ENCODE measurements at regions not wholly inside any gene's neighbourhood (a gene's known extent, or its start where the extent isn't known, plus 50 kb on each side); places are given as distances from the start of the nearest gene placed in this dataset.

DNA sequence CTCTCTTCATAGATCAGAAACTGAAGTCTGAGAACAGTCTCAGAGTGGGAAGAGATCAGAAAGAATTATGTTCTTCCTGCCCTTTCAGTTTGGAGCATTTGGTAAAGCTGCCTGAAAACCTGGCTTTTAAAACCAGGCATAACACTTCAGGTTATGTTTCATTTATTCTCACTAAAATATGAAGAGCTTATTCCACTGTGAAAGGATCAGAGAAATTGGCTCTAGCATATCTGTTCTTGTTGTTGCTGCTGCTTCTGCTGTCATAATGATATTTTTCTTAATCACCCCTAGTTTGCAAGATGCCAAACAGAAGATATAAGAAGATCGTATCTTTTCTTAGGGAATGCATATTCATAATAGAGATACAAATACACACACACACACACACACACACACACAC, 476.9 kb downstream of the XIRP2 start:
- Histone ChIP-seq H3K9me3 (ENCODE audit: control insufficient read depth in 4 of 4, low read length in 3 of 4) (no peaks in the 10 kb centered on the region), H3K9ac (ENCODE audit: low read depth in 1 of 2, low read length in 2 of 2) (no peak overlapping the region)

DNA sequence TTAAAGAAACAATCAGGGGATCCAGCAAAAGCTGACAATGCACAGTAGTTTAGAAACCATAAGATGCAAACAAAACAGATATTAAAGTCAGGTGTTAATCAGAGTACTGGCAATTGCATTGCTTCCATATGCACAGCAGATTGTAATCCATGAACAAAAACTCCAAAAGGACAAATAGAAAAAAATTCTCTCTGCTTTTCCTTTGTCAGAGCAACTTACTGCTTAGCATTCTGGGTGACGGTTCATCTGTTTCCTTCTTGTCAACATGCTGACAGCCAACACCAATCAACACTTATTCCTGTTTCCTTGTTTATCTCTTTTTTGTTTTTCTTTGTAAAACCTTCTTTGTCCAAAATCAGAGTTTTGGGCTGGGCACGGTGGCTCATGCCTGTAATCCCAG, 473.1 kb downstream of the XIRP2 start:
- Histone ChIP-seq H3K27me3 (ENCODE audit: control insufficient read depth in 4 of 4, insufficient read depth in 4 of 4, low read length in 3 of 4) (no peaks in the 10 kb centered on the region), H3K4me3 (ENCODE audit: low read depth in 1 of 3, low read length in 3 of 3) (no peak overlapping the region), H3K36me3 (ENCODE audit: control insufficient read depth in 4 of 4, insufficient read depth in 3 of 4, low read depth in 1 of 4, low read length in 3 of 4) (no peaks in the 10 kb centered on the region), H3K4me1 (ENCODE audit: control insufficient read depth in 4 of 4, insufficient read depth in 4 of 4, low read length in 3 of 4) (no peaks in the 10 kb centered on the region), H3K9ac (ENCODE audit: low read depth in 1 of 2, low read length in 2 of 2) (no peak overlapping the region), H3K9me3 (ENCODE audit: control insufficient read depth in 4 of 4, low read length in 3 of 4) (no peaks in the 10 kb centered on the region), H3K27ac (ENCODE audit: low read depth in 1 of 2, low read length in 2 of 2) (no peak overlapping the region)
- WGBS = 61% methylated on average over 2 of the region's 2 CpGs
- no peak for DNase-seq (ENCODE audit: low spot score)
- TF ChIP-seq NR2F2 (IDR thresholded peaks at IDR 0.05) (no peak), EGR1 (IDR thresholded peaks at IDR 0.05; ENCODE audit: low read depth in 2 of 2) (no peak), JUND (IDR thresholded peaks at IDR 0.05) (no peak), FOXA2 (IDR thresholded peaks at IDR 0.05) (no peak), HNF4A (conservative IDR thresholded peaks at IDR 0.05) (no peak), FOXA1 (IDR thresholded peaks at IDR 0.05) (no peak)
- TF ChIP-seq, protein P1, sequence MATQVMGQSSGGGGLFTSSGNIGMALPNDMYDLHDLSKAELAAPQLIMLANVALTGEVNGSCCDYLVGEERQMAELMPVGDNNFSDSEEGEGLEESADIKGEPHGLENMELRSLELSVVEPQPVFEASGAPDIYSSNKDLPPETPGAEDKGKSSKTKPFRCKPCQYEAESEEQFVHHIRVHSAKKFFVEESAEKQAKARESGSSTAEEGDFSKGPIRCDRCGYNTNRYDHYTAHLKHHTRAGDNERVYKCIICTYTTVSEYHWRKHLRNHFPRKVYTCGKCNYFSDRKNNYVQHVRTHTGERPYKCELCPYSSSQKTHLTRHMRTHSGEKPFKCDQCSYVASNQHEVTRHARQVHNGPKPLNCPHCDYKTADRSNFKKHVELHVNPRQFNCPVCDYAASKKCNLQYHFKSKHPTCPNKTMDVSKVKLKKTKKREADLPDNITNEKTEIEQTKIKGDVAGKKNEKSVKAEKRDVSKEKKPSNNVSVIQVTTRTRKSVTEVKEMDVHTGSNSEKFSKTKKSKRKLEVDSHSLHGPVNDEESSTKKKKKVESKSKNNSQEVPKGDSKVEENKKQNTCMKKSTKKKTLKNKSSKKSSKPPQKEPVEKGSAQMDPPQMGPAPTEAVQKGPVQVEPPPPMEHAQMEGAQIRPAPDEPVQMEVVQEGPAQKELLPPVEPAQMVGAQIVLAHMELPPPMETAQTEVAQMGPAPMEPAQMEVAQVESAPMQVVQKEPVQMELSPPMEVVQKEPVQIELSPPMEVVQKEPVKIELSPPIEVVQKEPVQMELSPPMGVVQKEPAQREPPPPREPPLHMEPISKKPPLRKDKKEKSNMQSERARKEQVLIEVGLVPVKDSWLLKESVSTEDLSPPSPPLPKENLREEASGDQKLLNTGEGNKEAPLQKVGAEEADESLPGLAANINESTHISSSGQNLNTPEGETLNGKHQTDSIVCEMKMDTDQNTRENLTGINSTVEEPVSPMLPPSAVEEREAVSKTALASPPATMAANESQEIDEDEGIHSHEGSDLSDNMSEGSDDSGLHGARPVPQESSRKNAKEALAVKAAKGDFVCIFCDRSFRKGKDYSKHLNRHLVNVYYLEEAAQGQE (IDR thresholded peaks at IDR 0.05) = no peak
- TF ChIP-seq, protein P2, sequence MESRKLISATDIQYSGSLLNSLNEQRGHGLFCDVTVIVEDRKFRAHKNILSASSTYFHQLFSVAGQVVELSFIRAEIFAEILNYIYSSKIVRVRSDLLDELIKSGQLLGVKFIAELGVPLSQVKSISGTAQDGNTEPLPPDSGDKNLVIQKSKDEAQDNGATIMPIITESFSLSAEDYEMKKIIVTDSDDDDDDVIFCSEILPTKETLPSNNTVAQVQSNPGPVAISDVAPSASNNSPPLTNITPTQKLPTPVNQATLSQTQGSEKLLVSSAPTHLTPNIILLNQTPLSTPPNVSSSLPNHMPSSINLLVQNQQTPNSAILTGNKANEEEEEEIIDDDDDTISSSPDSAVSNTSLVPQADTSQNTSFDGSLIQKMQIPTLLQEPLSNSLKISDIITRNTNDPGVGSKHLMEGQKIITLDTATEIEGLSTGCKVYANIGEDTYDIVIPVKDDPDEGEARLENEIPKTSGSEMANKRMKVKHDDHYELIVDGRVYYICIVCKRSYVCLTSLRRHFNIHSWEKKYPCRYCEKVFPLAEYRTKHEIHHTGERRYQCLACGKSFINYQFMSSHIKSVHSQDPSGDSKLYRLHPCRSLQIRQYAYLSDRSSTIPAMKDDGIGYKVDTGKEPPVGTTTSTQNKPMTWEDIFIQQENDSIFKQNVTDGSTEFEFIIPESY (IDR thresholded peaks at IDR 0.05) = no peak

More for the DNA sequence above, 476.9 kb downstream of the XIRP2 start:
- no peaks in the 10 kb centered on the region for H3K27me3 ChIP-seq (ENCODE audit: control insufficient read depth in 4 of 4, insufficient read depth in 4 of 4, low read length in 3 of 4)
- no peak for TF ChIP-seq JUND (IDR thresholded peaks at IDR 0.05)
- TF ChIP-seq, protein P3, sequence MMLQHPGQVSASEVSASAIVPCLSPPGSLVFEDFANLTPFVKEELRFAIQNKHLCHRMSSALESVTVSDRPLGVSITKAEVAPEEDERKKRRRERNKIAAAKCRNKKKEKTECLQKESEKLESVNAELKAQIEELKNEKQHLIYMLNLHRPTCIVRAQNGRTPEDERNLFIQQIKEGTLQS (IDR thresholded peaks at IDR 0.05) = no peak
- TF ChIP-seq SP1 (IDR thresholded peaks at IDR 0.05) = no peak
- no peak for TF ChIP-seq FOXA2 (IDR thresholded peaks at IDR 0.05)
- no peak for TF ChIP-seq TAF1 (conservative IDR thresholded peaks at IDR 0.05)
- no peak for TF ChIP-seq HNF4G (IDR thresholded peaks at IDR 0.05)
- TF ChIP-seq YY1 (IDR thresholded peaks at IDR 0.05) = no peak
- TF ChIP-seq EGR1 (IDR thresholded peaks at IDR 0.05; ENCODE audit: low read depth in 2 of 2) = no peak
- TF ChIP-seq FOXA1 (IDR thresholded peaks at IDR 0.05) = no peak
- no peak for TF ChIP-seq NR2F2 (IDR thresholded peaks at IDR 0.05)
- no peak for TF ChIP-seq GABPA (IDR thresholded peaks at IDR 0.05 in 1 of 2, conservative IDR thresholded peaks at IDR 0.05 in 1 of 2)
- TF ChIP-seq, protein P4, sequence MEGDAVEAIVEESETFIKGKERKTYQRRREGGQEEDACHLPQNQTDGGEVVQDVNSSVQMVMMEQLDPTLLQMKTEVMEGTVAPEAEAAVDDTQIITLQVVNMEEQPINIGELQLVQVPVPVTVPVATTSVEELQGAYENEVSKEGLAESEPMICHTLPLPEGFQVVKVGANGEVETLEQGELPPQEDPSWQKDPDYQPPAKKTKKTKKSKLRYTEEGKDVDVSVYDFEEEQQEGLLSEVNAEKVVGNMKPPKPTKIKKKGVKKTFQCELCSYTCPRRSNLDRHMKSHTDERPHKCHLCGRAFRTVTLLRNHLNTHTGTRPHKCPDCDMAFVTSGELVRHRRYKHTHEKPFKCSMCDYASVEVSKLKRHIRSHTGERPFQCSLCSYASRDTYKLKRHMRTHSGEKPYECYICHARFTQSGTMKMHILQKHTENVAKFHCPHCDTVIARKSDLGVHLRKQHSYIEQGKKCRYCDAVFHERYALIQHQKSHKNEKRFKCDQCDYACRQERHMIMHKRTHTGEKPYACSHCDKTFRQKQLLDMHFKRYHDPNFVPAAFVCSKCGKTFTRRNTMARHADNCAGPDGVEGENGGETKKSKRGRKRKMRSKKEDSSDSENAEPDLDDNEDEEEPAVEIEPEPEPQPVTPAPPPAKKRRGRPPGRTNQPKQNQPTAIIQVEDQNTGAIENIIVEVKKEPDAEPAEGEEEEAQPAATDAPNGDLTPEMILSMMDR (IDR thresholded peaks at IDR 0.05; ENCODE audit: low read depth, low read length, missing input control) = no peak
- no peak overlapping the region for H3K27ac ChIP-seq (ENCODE audit: low read depth in 1 of 2, low read length in 2 of 2)
- 78% methylated on average over 1 of the region's 1 CpG for WGBS
- no peak for DNase-seq (ENCODE audit: low spot score)
- no peak overlapping the region for H3K4me3 ChIP-seq (ENCODE audit: low read depth in 1 of 3, low read length in 3 of 3)
- H3K4me1 ChIP-seq (ENCODE audit: control insufficient read depth in 4 of 4, insufficient read depth in 4 of 4, low read length in 3 of 4) = no peaks in the 10 kb centered on the region
- no peaks in the 10 kb centered on the region for H3K36me3 ChIP-seq (ENCODE audit: control insufficient read depth in 4 of 4, insufficient read depth in 3 of 4, low read depth in 1 of 4, low read length in 3 of 4)
